IPS DF 4.7 (cell line): ENCODE measurements at regions not wholly inside any gene's neighbourhood (a gene's known extent, or its start where the extent isn't known, plus 50 kb on each side); places are given as distances from the start of the nearest gene placed in this dataset.

ENCODE experiments used
- DNase-seq: peaks from one replicate; pipeline ENCODE4 v3.0.0-alpha.2; 2013; ENCODE audit warnings: low spot score; ENCODE audit errors: extremely low read depth

DNA sequence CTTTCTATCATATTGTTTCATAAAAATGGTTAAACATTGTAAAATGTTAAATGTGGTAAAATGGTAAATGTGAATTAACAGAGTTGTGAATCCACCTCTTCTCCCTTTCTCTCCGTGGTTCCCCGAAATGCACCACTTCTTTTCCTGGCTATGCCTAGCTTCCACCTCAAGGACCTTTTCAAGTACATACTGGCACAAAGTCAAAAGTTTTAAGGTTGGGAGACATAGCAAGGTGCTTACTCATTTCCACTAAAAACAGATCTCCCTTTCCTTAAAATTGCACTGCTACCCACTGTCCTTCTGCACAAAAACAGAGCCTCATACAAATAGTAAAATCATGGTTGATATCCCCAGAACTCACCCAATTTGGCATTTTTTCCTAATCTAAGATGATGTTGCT is 558.2 kb downstream of the SLITRK6 start:
- DNase-seq, result no peak

- no peak for DNase-seq
Measured at GRCh38 chr13:85236413-85236812, 562.8 kb downstream of the SLITRK6 start.

DNA sequence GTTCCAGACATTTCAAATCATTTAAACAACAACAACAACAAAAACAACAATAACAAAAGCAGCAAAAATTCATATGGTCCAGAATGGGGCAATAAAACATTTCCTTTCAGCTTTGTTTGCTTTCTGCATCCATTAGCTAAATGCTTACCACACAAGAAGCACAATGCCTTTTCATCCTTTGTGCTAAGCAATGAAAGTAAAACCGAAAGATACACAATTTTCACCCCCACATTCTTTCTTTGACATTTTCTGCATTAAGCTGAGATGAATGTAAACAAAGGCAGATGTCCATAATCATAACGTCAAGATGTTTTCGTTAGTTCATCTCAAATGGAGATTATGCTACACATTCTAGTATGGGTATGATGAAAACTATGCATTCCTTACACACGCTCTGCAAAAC is 568.5 kb downstream of the SLITRK6 start:
- no peak for DNase-seq

DNA sequence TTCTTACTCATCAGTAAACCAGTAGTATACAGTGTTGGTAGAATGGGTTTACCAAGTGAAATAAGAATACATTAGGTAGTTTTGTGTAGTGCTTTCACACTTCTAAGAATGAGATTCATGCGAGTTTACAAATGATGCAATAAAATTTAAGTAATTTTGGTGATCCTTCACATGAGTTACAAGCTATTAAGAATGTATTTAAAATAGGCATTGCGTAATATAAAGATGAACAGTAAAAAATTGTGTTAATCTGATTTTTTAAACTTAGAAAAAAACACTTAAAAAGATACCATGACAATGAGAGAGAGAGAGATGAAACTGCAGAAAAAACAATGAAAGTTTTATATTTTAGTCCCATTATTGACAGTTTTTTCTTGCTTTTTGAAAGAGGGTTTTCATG is 570.5 kb downstream of the SLITRK6 start:
- DNase-seq, result no peak

DNA sequence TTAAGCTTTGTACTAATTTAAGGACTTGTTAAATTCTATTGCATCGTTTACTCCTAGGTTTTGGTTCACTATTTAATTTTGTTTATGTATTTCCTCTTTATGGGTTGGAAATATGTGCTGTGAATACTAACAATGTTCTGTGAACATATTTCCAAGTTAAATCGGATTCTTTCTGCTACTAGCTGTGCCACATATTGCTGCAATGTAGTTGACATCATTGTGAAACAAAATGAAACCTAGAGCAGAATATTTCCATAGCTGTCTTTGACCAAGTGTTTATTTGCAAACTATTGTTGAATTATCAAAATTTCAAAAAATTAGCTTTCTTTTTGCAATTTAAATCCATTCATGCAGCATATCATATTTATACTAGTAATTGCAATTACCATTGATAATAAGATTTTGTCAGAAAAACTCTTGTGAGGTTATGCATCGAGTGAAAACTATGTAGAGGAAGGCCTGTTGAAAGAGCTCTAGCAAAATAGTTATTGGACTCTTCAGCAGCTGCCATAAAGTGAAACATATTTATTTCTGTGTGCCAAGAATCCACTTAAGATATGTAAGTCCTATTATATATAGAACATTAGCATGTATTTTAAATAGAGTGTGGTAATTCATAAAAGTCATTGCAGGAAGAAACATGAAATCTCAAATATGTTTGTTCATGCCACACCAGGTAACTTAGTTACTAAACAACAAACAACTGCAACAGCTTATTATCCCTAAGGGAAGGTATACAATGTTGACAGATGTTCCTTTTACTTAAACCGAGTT is 575.1 kb downstream of the SLITRK6 start:
- DNase-seq, result no peak

GRCh38 chr13:85216576-85216975 is 582.6 kb downstream of the SLITRK6 start:
- DNase-seq, result no peak

DNA sequence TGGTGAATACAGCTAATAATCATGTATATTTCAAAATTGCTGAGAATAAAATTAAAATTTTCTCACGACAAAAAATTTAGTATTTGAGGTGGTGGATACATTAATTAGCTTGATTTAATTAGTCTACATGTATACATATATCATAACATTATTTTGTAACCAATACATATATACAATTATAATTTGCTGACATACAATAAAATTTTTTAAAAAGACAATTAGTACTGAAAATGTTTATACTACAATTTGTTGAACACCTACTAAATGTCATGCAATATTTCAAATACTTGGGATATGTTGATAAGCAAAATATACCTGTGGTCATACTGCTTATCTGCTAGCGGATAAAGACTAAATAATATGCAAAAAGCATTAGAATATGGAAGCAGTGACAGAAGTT is 586.5 kb downstream of the SLITRK6 start:
- DNase-seq, result no peak

DNA sequence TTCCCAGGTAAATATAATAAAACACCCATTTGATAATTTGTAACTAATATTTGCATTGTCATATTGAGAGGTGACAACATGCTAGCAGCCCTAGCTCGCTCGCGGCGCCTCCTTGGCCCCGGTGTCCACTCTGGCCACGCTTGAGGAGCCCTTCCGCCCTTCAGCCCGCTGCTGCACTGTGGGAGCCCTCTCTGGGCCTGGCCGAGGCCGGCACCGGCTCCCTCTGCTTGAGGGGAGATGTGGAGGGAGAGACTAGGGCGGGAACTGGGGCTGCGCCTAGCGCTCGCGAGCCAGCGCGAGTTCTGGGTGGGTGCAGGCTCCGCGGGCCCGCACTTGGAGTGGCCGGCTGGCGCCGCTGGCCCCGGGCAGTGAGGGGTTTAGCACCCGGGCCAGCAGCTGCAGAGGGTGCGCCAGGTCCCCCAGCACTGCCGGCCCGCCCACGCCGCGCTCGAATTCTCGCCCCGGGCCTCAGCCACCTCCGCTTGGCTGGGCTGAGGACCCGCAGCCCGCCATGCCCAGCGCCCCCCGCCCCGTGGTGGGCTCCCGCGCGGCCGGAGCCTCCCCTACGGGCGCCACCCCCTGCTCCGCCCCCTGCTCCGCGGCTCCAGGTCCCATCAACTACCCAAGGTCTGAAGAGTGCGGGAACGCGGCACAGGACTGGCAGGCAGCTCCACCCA is 594.4 kb downstream of the SLITRK6 start:
- DNase-seq, result no peak

- DNase-seq, result no peak
Measured at GRCh38 chr13:85197431-85197830, 601.8 kb downstream of the SLITRK6 start.

DNA sequence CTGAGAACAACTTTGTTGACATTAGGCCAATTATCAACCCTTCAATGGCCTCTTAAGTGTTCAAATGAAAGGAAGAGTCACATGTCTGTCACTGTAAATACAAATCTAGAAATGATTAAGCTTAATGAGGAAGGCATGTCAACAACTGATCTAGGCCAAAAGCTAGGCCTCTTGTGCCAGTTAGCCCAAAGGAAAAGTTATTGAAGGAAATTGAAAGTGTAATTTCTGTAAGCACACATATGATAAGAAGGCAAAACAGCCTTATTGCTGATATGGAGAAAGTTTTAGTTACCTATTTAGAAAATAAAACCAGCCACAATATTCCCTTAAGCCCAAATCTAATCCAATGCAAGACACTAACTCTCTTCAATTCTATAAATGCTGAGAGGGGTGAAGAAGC is 604.7 kb downstream of the SLITRK6 start:
- no peak for DNase-seq

GRCh38 chr13:85191996-85192718 is 607.1 kb downstream of the SLITRK6 start:
- DNase-seq, result no peak

DNA sequence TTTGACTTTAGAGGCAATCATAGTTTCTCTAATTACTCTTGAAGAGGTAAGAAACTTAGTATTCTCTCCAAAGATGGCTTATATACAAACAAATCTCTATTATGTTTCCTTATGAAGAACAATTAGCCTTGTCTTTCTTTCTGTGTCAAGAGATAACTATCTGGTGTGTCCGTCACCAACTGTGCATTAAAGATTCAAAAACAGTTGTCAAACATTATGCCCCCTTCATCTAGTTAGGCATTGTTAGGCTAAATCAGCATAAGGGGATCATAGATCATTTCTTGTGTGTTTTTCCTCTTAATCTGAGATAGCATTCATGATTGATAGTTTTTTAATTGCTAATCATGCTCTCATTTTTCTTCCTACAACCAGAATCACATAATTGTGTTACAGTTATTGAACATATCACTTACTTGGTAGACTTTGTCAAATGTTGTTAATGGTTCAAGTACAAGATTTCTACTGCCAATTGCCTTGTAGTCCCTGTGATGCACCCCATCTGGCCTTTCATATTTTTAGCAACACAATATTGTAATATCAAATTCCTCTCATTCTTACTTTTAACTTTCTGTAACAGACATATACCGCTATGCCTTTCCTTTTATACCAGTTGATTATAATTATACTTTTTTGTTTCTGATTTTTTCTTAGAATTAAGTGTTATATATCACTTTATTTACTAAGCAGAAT is 612.7 kb downstream of the SLITRK6 start:
- no peak for DNase-seq

DNA sequence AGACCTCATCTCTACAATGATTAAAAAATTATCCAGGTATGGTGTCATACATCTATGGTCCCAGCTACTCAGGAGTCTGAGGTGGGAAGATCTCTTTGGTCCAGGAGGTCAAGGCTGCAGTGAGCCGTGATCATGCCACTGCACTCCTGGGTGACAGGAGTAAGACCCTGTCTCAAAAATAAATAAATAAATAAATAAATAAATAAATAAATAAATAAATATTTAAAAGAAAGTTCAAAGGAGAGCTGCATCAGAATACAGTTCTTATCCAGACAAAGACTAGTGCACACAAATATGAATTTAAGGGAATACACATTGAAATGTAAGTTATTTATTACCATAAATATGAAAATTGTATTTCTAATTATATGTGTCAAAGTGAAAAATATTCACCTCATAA is 624.9 kb downstream of the SLITRK6 start:
- DNase-seq, result no peak

- no peak for DNase-seq
Measured at GRCh38 chr13:85170372-85170771, 628.8 kb downstream of the SLITRK6 start.

- DNase-seq, result no peak
Measured at GRCh38 chr13:85166891-85167290, 632.3 kb downstream of the SLITRK6 start.

DNA sequence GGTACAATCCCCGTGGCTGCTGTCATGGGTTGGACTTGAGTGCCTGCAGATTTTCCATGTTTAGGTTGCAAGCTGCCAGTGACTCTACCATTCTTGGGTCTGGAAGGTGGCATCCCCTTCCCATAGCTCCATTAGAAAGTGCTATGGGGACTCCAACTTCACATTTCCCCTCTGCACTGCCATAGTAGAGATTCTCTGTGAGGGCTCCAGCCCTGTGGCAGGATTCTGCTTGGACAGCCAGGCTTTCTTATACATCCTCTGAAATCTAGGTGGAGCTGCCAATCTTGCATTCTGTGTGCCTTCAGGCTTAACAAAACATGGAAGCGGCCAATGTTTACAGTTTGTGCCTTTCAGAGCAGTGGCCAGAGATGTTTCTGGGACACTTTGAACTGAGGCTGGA is 636.2 kb downstream of the SLITRK6 start:
- no peak for DNase-seq

GRCh38 chr13:85148009-85148408 is 651.2 kb downstream of the SLITRK6 start:
- no peak for DNase-seq

DNA sequence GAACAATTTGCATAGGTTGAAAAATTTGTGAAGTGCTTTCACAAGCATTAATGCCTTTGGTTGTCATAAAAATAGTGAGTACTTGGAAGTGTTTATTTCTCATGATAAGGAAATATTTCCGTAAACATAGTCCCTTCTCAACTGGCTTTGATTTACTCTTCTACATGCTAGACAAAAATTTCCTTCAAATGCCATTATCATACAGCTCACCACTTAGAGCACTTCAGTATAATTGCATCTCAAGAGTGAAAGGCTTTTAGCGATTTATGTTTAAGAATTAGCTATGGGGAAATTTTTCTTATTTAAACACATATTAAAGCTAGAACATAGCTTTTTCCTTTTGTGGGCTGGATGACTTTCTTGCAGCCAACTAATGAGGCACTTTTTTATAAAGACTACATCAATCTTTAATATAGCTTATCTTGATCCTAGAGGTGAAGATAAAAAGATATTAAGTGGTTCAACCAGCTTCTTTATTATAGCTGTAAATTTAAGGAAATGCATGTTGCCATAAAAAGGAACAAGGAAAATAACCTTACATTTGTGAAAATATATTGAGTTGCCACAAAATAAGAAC is 656.8 kb downstream of the SLITRK6 start:
- DNase-seq, result no peak

- no peak for DNase-seq
Measured at GRCh38 chr13:85141401-85141800, 657.8 kb downstream of the SLITRK6 start.

GRCh38 chr13:85140192-85140591 is 659.0 kb downstream of the SLITRK6 start:
- no peak for DNase-seq

GRCh38 chr13:85137516-85137915 is 661.7 kb downstream of the SLITRK6 start:
- no peak for DNase-seq
